ENCODE measurements at regions not wholly inside any gene's neighbourhood (a gene's known extent, or its start where the extent isn't known, plus 50 kb on each side); places are given as distances from the start of the nearest gene placed in this dataset.

DNA sequence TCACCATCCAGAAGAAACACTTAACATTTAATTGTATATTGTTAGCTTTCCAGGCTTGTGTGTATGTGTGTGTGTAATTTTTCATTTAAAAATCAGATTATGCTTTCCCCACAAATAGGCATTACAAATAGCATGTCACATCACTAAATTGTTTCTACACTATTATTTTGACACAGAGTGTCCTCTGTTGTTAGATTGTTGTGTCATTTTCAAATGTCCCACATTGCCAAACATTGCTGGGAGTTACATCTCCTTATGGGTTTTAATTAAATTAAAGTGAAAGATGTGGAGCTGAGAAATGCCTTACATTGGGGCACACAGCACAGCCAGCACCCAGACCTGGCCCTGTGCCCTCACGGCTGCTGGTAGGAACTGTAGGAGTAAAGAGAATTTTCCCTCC lies 295.6 kb downstream of the ZEB1 start:
- DNase-seq (ENCODE audit: low read depth), result no peak
- H3K4me3 ChIP-seq (ENCODE audit: low read length), result no peak overlapping the region
- TF ChIP-seq, protein P1, sequence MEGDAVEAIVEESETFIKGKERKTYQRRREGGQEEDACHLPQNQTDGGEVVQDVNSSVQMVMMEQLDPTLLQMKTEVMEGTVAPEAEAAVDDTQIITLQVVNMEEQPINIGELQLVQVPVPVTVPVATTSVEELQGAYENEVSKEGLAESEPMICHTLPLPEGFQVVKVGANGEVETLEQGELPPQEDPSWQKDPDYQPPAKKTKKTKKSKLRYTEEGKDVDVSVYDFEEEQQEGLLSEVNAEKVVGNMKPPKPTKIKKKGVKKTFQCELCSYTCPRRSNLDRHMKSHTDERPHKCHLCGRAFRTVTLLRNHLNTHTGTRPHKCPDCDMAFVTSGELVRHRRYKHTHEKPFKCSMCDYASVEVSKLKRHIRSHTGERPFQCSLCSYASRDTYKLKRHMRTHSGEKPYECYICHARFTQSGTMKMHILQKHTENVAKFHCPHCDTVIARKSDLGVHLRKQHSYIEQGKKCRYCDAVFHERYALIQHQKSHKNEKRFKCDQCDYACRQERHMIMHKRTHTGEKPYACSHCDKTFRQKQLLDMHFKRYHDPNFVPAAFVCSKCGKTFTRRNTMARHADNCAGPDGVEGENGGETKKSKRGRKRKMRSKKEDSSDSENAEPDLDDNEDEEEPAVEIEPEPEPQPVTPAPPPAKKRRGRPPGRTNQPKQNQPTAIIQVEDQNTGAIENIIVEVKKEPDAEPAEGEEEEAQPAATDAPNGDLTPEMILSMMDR (conservative IDR thresholded peaks at IDR 0.05; ENCODE audit: low read length), result no peak

DNA sequence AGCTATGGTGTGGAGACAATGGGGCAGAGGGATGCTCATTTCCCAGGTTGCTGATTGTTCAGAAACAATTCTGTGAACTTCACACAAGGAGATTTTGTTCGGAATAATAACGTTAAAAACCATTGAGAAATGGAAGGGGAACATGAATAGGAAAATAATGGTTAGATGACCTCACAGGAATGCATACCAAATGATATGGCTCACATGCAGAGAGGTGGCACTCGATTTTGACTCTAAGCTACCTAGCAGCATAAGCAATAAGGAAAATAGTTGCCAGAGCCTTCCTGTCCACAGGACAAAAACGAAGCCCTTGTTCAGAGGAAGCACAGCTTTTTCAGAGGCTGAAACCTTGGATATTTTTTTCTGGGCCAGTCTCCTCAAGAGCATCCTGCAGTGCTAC lies 293.1 kb downstream of the ZEB1 start:
- TF ChIP-seq, protein P1 (conservative IDR thresholded peaks at IDR 0.05; ENCODE audit: low read length), result no peak
- H3K4me3 ChIP-seq (ENCODE audit: low read length), result no peak overlapping the region
- DNase-seq (ENCODE audit: low read depth), result no peak

DNA sequence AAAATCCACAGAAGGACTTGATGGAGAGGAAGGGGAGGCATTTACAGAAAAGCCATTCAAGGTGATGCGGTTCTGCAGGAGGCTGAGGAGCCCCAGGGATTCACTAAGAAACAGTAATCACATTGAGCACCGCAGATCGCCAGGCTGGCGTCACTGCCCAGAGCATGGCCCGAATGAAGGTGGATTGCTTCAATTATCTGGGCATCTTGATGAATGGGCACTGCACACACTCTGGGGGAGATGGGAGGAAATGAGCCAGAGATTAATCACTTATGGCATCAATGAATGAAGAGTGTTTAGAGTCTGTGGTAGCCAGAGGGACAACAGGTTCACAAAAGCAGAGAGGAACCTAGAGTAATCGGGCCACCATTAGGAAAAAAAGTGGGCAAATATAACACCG lies 292.1 kb downstream of the ZEB1 start:
- no peak for DNase-seq (ENCODE audit: low read depth)
- TF ChIP-seq, protein P1 (conservative IDR thresholded peaks at IDR 0.05; ENCODE audit: low read length), result no peak

DNA sequence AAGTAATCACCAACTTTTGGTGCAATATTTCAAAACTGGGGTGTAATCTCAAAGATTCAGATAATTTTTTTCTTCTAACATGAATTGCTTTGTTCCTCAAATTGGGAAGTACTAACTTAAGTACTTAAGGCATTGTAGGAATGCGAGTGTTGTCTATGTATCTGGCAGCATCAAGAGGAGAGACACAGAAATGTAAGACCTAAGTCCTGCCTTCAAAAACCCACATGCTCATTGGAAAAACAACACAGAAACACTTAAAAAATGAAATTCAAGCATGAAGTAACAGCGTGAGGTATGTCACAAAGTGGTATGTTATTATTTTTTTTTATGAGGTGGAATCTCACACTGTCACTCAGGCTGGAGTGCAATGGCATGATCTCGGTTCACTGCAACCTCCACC lies 288.5 kb downstream of the ZEB1 start:
- peak; percentile 66 for DNase-seq (ENCODE audit: low read depth)
- TF ChIP-seq, protein P1 (conservative IDR thresholded peaks at IDR 0.05; ENCODE audit: low read length), result no peak
- no peak overlapping the region for H3K4me3 ChIP-seq (ENCODE audit: low read length)

More for the DNA sequence above, 292.1 kb downstream of the ZEB1 start:
- no peak overlapping the region for H3K4me3 ChIP-seq (ENCODE audit: low read length)

DNA sequence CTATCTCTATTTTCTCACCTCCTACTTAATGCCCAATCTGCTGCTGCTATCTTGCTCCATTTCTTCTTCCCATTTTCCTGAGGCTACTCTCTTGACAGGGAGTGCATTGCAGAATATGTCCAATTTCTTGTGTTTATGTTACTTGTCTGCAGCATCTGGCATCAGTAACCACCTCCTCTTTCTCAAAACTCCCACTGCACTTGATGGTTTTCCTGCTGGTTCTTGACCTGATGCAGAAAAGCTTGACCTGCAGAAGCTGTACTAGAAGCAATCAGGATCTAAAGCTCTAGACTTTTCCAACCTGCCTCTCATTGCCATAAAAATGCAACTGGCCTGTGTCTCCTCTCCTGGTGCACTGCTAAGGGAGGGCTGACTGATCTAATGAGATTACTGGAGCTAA lies 287.8 kb downstream of the ZEB1 start:
- DNase-seq (ENCODE audit: low read depth), result no peak
- H3K4me3 ChIP-seq (ENCODE audit: low read length), result no peak overlapping the region

DNA sequence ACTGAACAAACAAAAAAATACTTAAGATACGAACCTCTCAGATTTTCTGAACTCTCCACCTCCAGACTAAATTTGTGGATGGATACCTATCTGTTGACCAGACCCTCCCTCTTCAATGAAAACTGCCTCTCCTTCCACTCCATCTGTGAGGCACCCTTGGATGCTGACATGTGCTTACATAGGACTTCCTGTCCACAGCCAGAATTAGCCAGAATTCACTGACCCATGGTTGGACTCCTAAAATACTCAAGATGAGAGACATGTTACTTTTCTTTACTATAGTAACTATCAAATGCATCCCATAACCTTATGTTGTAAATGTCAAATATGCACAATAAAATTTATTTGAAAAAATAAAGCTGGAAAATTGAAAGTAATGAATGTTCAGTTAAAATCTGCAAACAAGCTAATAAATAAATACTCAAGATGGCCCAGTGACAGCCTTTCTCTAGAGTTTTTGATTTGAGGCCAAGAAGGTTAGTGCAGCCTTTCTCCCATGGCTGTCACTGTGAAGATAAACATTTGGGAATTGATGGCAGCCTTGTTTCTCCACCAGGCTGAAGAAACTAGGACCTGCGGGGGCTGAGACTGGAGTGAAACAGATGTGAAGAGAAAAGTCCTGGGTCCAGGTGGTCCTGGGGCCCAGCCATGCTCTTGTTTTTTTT lies 287.0 kb downstream of the ZEB1 start:
- no peak for DNase-seq (ENCODE audit: low read depth)
- H3K4me3 ChIP-seq (ENCODE audit: low read length), result no peak overlapping the region
- TF ChIP-seq, protein P1 (conservative IDR thresholded peaks at IDR 0.05; ENCODE audit: low read length), result no peak

More for the DNA sequence above, 287.8 kb downstream of the ZEB1 start:
- TF ChIP-seq, protein P1 (conservative IDR thresholded peaks at IDR 0.05; ENCODE audit: low read length), result no peak

DNA sequence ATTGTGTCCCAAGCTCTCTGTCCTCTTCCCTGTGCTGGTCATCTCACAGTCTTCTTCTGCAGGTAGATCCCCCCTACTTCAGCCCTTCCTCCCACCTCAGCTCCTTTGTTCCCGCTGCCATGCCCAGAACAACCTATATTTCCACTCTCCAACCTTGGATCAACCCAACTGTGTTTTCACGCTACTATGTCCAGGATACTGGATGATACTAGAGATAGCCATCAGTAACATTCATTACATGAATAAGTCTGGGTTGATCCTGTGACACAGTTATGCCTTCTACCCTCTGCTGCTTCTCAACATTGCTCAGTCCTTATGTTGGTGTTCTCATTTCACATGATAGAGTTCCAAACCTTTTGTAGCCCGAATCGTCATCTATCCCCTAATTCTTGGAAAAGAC lies 286.4 kb downstream of the ZEB1 start:
- no peak for DNase-seq (ENCODE audit: low read depth)
- H3K4me3 ChIP-seq (ENCODE audit: low read length), result no peak overlapping the region
- TF ChIP-seq, protein P1 (conservative IDR thresholded peaks at IDR 0.05; ENCODE audit: low read length), result no peak
